GM12874 (cell line): ENCODE measurements at regions not wholly inside any gene's neighbourhood (a gene's known extent, or its start where the extent isn't known, plus 50 kb on each side); places are given as distances from the start of the nearest gene placed in this dataset.

Experiments used
- CTCF ChIP-seq: IDR thresholded peaks from 2 replicates; pipeline ENCODE4 v1.5.1; 2011; ENCODE audit warnings: low read depth, mild to moderate bottlenecking, control low read depth, low read length, moderate library complexity; ENCODE audit not compliant: insufficient read depth

- TF ChIP-seq CTCF: no peak
These were observed 127.0 kb downstream of the INHBB start for GRCh38 chr2:120472891-120473309.

GRCh38 chr2:120473522-120474271 is 127.8 kb downstream of the INHBB start:
- TF ChIP-seq CTCF: no peak

GRCh38 chr2:120474486-120474885 is 128.6 kb downstream of the INHBB start:
- TF ChIP-seq CTCF: no peak

GRCh38 chr2:120476141-120476540 is 130.2 kb downstream of the INHBB start:
- no peak for TF ChIP-seq CTCF

GRCh38 chr2:120477198-120477597 is 131.3 kb downstream of the INHBB start:
- no peak for TF ChIP-seq CTCF

GRCh38 chr2:120477831-120478481 is 132.0 kb downstream of the INHBB start:
- no peak for TF ChIP-seq CTCF

- no peak for TF ChIP-seq CTCF
These were observed 134.5 kb downstream of the INHBB start for GRCh38 chr2:120480346-120480902.
